Left lobe of liver (tissue), 2 donors: ENCODE measurements at regions not wholly inside any gene's neighbourhood (a gene's known extent, or its start where the extent isn't known, plus 50 kb on each side); places are given as distances from the start of the nearest gene placed in this dataset.
"Not testable (repeated sequence)": the region's sequence is repeated elsewhere in the genome, so short reads cannot be mapped to it uniquely, and the experiment has no call there.

Source experiments
- ATAC-seq: fragments of 200-7000 bp; cut with Tn5 transposase; one replicate; pipeline ENCODE4 v1.9.1; 2020; ENCODE audit warnings: mild to moderate bottlenecking, moderate library complexity
- DNase-seq: peaks from one replicate; pipeline ENCODE4 v3.0.0-alpha.2; 2020; ENCODE audit warnings: low spot score
- donor health status: DM: no; HTN: no; CAD: no; lungs with moderate emphysema.
- donor health status: DM: no; HTN: yes; CAD: no.

DNA sequence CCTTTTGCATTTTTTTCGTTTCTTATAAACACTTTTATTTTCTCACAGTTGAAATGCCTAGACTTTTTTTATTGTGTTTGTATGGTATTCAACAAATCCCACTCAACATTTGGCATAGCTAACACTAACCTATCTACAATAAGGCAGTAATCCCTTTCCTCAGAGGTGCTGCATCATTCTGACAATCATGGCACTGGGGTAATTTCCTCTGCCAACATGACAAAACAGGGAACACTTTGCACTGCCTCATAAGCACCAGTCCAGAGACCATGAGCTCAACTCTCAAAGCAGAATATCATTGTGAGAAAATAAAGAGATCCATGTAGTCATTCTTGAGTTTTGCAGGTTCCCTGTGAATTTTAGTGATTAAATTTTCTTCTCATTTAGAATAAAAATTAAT is 183.8 kb upstream of the INTU start:
- ATAC-seq (no peak), DNase-seq (no peak)

DNA sequence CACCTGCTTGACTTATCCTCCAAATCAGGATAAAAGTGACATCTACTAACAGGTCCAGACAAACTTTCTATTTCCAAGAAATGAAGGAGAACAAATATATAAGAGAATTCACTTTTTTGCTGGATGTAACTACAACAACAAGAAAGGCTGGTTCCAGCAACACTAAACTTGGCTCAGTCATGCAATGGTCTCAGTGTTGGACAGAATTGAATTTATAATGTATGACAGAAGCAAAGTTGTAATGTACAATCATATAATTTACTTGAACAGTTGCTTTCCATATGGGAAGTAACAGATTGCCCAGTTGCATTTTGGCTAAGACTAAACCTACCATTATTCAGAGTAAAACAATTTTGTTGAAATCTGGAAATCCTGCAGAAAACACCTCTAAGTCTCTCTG is 183.3 kb upstream of the INTU start:
- no peak for ATAC-seq
- no peak for DNase-seq

DNA sequence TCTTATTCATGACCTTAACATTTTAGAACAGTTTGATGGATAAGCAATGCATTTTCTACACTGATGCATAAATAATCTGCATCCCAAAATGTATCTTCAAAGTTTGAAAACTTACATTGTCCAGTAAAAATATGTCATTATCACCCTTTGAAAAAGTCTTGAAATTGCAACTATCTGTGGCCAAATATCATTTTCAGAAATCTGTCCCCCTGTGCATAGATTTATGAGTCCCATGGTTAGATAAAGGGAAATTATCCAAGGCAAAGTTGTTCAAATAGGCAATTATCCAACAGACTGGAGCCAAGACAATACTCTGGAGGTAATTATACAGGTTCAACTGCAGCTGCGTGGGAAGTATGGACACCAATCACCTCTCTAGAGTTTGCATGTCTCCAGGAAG is 182.5 kb upstream of the INTU start:
- DNase-seq: no peak
- no peak for ATAC-seq

GRCh38 chr4:127463883-127464282 is 168.9 kb upstream of the INTU start:
- DNase-seq: no peak
- no peak for ATAC-seq

- no peak for DNase-seq
- ATAC-seq: no peak
Observed at GRCh38 chr4:127469542-127469941, 163.2 kb upstream of the INTU start.

DNA sequence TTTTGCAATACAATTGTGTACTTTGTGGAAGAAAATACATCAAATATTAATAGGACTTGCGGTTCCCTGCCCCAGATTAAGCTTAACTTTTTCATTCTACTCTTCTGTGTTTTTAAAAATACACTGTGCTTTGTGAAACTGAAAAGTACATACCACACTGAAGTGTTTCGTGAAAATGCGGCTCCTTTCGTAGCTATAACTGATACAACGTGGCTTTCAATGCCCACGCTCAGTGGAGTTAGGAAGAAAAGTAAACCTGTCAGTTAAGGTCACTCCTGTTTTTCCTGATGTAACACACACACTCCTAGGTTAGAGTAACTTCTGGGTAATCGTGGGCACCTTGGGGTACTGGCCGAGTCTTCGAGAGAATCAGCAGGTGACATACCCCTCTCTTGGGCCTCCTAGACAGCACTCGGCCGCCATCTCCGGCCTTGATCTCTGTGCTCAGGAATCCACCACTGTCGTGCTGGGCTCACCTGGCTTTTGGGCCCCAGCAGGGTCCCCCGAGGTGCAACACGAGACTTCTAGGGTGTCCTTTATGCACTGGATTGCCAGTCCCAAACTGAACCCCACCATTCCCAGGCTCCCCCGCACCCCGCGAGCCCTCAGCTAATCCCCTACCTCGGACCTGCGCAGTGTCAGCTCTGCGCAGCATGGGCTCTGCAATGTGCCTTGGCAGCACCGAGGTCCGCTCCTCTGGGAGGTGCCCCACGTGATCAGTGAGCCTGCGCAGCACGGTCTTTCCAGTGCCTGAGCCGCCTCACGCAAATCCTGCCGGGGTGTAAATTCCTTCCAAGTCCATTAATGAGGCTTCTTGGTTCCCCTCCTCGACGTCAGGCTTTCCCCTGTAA is 162.6 kb upstream of the INTU start:
- ATAC-seq: no peak
- no peak for DNase-seq

DNA sequence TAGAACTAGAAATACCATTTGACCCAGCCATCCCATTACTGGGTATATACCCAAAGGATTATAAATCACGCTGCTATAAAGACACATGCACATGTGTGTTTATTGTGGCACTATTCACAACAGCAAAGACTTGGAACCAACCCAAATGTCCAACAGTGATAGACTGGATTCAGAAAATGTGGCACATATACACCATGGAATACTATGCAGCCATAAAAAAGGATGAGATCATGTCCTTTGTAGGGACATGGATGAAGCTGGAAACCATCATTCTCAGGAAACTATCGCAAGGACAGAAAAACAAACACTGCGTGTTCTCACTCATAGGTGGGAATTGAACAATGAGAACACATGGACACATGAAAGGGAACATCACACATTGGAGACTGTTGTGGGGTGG is 154.5 kb upstream of the INTU start:
- ATAC-seq, DNase-seq: not testable (repeated sequence)

GRCh38 chr4:127479031-127479622 is 153.6 kb upstream of the INTU start:
- DNase-seq: no peak
- ATAC-seq: peak; percentile 40

DNA sequence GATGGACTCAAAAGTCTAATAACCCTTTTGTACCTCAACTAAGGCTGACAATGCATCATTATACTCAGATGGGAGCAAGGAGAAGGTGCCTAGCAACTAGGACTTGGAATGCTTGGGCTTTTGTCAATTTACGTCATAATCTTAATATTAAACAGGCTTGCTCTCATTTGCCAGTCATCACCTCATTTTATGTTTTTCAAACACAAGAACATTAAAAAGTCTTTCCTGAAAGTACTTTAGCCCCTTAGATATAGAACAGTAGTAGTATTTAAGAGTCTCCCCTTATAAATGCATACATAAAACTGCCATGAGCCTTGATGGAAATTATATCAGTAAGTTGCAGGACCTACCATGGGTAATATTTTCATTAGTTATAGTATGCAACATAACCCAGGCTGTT is 150.7 kb upstream of the INTU start:
- DNase-seq (no peak), ATAC-seq (no peak)

GRCh38 chr4:127484117-127484516 is 148.6 kb upstream of the INTU start:
- DNase-seq: no peak
- no peak for ATAC-seq

DNA sequence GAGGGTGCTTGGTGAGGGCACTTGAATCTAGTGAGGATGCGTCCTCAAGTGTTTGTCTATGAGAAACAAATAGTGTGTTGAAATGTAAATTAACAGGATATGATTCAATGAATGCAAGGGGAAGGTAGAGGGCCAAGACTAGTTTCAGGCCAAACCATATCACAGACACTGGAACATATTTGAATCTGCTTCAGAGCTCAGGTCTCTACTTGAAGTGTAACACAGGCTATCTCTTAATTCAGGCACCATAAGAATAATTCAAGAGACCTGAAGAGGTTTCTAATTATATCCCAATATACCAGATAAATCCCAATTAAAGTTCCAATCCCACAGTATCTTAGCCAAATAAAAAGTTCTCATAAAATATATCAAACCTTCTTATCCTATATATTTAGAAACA is 146.5 kb upstream of the INTU start:
- no peak for ATAC-seq
- no peak for DNase-seq

DNA sequence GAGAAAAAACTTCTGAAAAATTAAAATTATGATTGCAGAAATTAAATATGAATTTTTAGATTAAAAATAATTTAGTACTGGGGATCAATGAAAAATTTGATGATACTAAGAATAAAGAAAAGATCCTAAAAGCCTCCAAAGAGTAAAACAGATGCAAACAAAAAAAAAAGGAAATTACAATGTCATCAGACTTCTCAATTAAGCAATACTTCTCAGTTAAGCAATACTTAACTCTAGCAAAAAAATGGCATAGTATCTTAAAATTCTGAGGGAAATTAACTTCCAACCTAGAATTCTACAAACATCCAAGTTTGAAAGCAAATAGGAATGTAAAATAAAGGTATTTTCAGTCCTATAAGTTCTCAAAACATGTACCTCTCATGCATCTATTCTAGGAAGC is 141.2 kb upstream of the INTU start:
- DNase-seq (no peak), ATAC-seq (no peak)

DNA sequence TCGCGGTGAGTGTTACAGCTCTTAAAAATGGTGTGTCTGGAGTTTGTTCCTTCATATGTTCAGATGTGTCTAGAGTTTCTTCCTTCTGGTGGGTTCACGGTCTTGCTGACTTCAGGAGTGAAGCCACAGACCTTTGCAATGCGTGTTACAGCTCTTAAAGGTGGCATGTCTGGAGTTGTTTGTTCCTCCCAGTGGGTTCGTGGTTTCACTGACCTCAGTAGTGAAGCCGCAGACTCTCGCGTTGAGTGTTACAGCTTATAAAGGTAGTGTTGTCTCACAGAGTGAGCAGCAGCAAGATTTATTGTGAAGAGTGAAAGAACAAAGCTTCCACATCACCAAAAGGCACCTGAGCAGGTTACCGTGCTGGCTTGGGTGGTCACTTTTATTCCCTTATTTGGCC is 135.9 kb upstream of the INTU start:
- DNase-seq, ATAC-seq: not testable (repeated sequence)

GRCh38 chr4:127498366-127498765 is 134.4 kb upstream of the INTU start:
- ATAC-seq (no peak), DNase-seq (no peak)

- ATAC-seq (no peak), DNase-seq (no peak)
Observed at GRCh38 chr4:127500242-127500641, 132.5 kb upstream of the INTU start.

- ATAC-seq: peak; percentile 29
- no peak for DNase-seq
Observed at GRCh38 chr4:127501103-127501502, 131.7 kb upstream of the INTU start.

DNA sequence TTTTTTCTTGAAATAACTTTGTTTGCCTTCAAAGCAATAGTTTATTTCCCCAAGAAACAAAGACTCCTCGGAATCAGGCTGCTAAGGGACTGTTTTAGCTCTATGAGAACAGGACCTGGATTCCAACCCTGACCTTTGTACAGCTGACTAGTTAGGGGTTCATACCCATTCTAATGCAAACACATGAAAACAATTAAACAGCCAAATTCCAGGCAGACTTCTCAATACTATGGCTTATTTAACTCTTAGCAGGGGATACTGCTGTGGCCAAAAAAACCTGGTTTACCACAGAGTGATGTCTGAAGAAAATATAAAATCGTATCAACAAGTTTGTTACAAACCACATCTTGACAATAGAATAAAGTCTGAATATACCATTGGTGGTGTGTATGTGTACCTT is 129.6 kb upstream of the INTU start:
- ATAC-seq (no peak), DNase-seq (no peak)

GRCh38 chr4:127505203-127505602 is 127.6 kb upstream of the INTU start:
- ATAC-seq: no peak
- DNase-seq: no peak

DNA sequence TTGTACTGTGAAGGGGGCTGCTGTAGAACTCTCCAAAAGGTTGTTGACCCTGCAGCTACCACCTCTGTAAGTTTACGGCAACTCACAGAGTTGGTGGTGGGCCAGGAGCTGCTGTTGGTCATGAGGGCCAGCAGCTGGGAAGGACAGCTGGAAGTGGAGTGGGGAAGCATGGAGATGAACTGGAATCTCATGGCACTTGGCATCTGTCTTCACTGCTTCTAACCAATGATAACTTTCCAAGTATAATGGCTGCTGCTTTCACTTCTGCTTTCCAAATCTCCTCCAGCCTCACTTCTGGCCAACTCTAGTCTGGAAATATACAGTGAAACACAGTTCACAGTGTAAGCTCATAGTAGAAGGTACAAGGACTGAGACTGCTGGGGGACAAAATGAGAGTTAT is 126.5 kb upstream of the INTU start:
- DNase-seq: no peak

GRCh38 chr4:127509155-127509554 is 123.6 kb upstream of the INTU start:
- no peak for DNase-seq
- ATAC-seq: no peak

More for the DNA sequence above, 126.5 kb upstream of the INTU start:
- no peak for ATAC-seq

GRCh38 chr4:127512672-127513071 is 120.1 kb upstream of the INTU start:
- DNase-seq, ATAC-seq: not testable (repeated sequence)

DNA sequence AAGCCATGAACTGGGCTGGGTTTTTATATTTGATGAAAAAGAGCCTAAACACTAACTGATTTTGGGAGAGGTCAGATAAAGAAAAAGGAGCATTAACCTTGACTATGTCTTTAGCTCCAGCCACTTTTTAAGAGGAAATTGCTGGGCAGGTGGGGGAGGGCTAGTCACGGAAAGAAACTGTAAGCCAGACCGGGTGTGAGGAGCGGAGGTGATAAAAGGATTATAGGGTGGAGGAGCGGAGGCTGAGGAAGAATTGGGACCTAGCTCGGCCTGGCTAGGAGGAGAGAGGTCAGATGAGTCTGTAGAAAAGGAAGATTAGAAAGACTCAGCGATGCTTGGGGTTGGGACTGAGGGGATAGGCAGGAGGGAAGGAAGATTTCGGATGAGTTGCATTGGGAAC is 117.5 kb upstream of the INTU start:
- ATAC-seq, DNase-seq: not testable (repeated sequence)

- ATAC-seq (no peak), DNase-seq (no peak)
Observed at GRCh38 chr4:127518046-127518445, 114.7 kb upstream of the INTU start.
